Body of pancreas (tissue), 4 donors: ENCODE measurements at regions not wholly inside any gene's neighbourhood (a gene's known extent, or its start where the extent isn't known, plus 50 kb on each side); places are given as distances from the start of the nearest gene placed in this dataset.

Experiments
- ATAC-seq: fragments of 150-250 bp; one replicate; pipeline ENCODE4 v1.9.1; 2016
- DNase-seq, 4 donors: peaks; one replicate each; pipeline ENCODE4 v3.0.0-alpha.2; 2019
- H3K27ac ChIP-seq, 4 donors: fragments of 200-600 bp; sonication (generic); 1 replicate in 3 of 4; 2 replicates in 1 of 4; pipeline versions ENCODE4 v1.5.1 to v1.6.1; 2016 to 2019; ENCODE audit warnings: mild to moderate bottlenecking in 1 of 4, mixed read lengths in 1 of 4, moderate library complexity in 1 of 4
- H3K27me3 ChIP-seq, 2 donors: fragments of 200-600 bp; sonication (generic); one replicate each; pipeline ENCODE4 v1.6.0; 2016; ENCODE audit warnings: mild to moderate bottlenecking in 1 of 2
- H3K36me3 ChIP-seq, 2 donors: fragments of 200-600 bp; sonication (generic); replicated peaks in 1 of 2; 2 replicates each; pipeline ENCODE4 v1.5.1; 2016; ENCODE audit warnings: low read depth in 2 of 2; ENCODE audit not compliant: insufficient read depth in 1 of 2
- H3K4me1 ChIP-seq: fragments of 200-600 bp; sonication (generic); one replicate; pipeline ENCODE4 v1.6.0; 2016
- H3K4me3 ChIP-seq, 2 donors: fragments of 200-600 bp; sonication (generic); 1 replicate in 1 of 2; 2 replicates in 1 of 2; pipeline ENCODE4 v1.5.1; 2016 to 2019
- H3K9me3 ChIP-seq, 3 donors: fragments of 200-600 bp; sonication (generic); 1 replicate in 2 of 3; 2 replicates in 1 of 3; pipeline ENCODE4 v1.5.1; 2016
- POLR2A ChIP-seq, 3 donors: fragments of 450-650 bp; IDR thresholded peaks; one replicate each; pipeline ENCODE4 v1.6.1; 2016; ENCODE audit warnings: antibody characterized with exemption in 3 of 3, mild to moderate bottlenecking in 2 of 3
- WGBS, 2 donors: methylation state at CpG; one replicate each; pipeline ENCODE4 v1.1.5; 2017; 5-methylcytosine and 5-hydroxymethylcytosine counted together
- intact Hi-C: fragments of 100-400 bp; cut with DNase I; formaldehyde crosslinking; loops from one replicate; pipeline ENCODE4 v1.15.1; 2023
- TF ChIP-seq, protein P1 (sequence below), 7 experiments: fragments of 450-650 bp in 4 of 7; fragments of 200-600 bp in 3 of 7; sonication (generic) in 3 of 7; IDR thresholded peaks; one replicate each; pipeline ENCODE4 v1.5.1; 2016 to 2019; ENCODE audit warnings: antibody characterized with exemption in 7 of 7

DNA sequence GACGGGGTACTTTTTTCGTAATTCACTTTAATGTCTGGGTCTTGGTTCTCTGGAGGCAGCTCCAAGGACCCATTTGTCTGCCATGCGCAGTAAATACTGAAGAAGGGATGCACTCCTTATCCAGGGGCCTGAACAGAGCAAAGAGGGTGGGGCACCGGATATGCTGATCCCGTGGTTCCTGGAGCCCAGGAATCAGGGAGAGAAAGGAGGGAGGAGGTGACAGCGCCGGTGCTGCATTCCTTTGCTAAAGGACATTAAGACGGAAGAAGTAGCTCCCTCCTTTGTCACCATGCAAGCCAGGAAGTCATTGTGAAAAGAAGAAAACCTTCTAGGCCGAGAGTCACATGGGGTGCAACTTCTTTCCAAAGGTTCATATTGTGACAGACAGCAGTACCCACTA is 1057.7 kb downstream of the VRK1 start:
- TF ChIP-seq POLR2A (IDR thresholded peaks at IDR 0.05), result no peak
- TF ChIP-seq, protein P1, sequence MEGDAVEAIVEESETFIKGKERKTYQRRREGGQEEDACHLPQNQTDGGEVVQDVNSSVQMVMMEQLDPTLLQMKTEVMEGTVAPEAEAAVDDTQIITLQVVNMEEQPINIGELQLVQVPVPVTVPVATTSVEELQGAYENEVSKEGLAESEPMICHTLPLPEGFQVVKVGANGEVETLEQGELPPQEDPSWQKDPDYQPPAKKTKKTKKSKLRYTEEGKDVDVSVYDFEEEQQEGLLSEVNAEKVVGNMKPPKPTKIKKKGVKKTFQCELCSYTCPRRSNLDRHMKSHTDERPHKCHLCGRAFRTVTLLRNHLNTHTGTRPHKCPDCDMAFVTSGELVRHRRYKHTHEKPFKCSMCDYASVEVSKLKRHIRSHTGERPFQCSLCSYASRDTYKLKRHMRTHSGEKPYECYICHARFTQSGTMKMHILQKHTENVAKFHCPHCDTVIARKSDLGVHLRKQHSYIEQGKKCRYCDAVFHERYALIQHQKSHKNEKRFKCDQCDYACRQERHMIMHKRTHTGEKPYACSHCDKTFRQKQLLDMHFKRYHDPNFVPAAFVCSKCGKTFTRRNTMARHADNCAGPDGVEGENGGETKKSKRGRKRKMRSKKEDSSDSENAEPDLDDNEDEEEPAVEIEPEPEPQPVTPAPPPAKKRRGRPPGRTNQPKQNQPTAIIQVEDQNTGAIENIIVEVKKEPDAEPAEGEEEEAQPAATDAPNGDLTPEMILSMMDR (IDR thresholded peaks at IDR 0.05), result no peak
- no peak overlapping the region for H3K27ac ChIP-seq
- ATAC-seq (no peak), DNase-seq (no peak)
- no peak overlapping the region for H3K4me3 ChIP-seq
- intact Hi-C loops, result no loop called here
- no peaks in the 10 kb centered on the region for H3K27me3 ChIP-seq
- H3K9me3 ChIP-seq, result no peaks in the 10 kb centered on the region
- H3K4me1 ChIP-seq, result no peaks in the 10 kb centered on the region
- 44 to 48% methylated on average over 9 of the region's 9 CpGs for WGBS, 2 donors
- H3K36me3 ChIP-seq, result no peaks in the 10 kb centered on the region

DNA sequence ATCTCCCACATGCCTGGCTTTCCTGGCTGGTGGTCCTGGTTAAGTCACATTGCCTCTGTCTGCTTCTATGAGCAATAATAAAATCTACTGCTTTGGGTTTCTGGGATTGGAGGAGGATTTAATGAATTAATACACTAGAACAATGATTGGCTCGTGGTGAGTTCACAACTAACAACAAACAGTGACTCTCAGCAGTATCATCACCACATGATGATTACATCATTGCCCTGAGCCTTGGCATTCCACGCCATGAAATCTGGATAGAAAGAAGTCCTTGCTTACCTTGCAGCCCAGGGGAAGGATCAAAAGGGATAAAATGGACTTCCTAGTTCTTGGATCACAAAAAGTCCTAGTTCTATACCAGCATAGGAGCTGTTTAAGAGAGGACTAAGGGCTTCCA is 1069.0 kb downstream of the VRK1 start:
- 33 to 47% methylated on average over 2 of the region's 2 CpGs for WGBS, 2 donors
- intact Hi-C loops, result no loop called here
- DNase-seq, result no peak
- H3K9me3 ChIP-seq, result no peaks in the 10 kb centered on the region
- H3K27ac ChIP-seq, result no peak overlapping the region
- H3K4me3 ChIP-seq, result no peak overlapping the region
- H3K27me3 ChIP-seq, result no peaks in the 10 kb centered on the region
- no peaks in the 10 kb centered on the region for H3K4me1 ChIP-seq
- no peak for ATAC-seq
- no peak for TF ChIP-seq POLR2A (IDR thresholded peaks at IDR 0.05)
- TF ChIP-seq, protein P1 (IDR thresholded peaks at IDR 0.05), result no peak
- no peaks in the 10 kb centered on the region for H3K36me3 ChIP-seq

DNA sequence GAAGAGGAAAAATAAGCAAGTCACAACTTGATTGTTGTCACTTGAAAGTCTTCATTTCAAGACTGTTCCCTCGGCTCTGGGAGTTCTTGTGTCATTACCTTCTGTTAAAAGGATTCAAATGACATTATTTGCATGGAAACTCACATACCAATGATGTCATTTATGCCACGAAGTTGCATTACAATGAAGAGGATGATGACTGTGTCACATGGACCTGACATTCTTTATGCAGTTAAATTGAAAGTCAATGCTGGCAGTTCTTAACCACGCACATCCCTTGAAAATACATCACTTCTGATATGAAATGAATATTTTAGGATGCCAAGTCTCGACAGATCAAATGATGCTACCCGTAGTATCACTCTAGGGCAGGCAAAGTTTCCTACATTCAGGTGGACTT is 1069.5 kb downstream of the VRK1 start:
- Histone ChIP-seq H3K27me3 (no peaks in the 10 kb centered on the region), H3K4me1 (no peaks in the 10 kb centered on the region), H3K4me3 (no peak overlapping the region), H3K27ac (no peak overlapping the region), H3K36me3 (no peaks in the 10 kb centered on the region), H3K9me3 (no peaks in the 10 kb centered on the region)
- 36 to 42% methylated on average over 5 of the region's 5 CpGs for WGBS, 2 donors
- intact Hi-C loops, result no loop called here
- ATAC-seq (no peak), DNase-seq (no peak)
- TF ChIP-seq POLR2A (IDR thresholded peaks at IDR 0.05), result no peak
- TF ChIP-seq, protein P1 (IDR thresholded peaks at IDR 0.05), result no peak

DNA sequence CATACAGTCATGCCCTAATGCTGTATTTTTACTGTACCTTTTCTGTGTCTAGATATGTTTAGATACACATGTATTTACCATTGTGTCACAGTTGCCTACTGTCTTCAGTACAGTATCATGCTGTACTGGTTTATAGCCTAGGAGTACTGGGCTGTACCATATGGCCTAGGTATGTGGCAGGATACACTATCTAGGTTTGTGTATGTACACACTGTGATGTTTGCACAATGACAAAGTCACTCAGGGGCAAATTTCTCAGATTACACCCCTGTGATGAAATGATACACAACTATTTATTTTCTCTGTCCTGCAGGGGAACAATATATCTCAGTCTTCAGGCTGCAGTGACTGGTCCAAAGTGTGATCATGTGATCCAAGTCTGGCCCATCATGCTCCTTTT is 1076.1 kb downstream of the VRK1 start:
- Histone ChIP-seq H3K9me3 (no peaks in the 10 kb centered on the region), H3K4me1 (no peaks in the 10 kb centered on the region), H3K4me3 (no peak overlapping the region), H3K27ac (no peak overlapping the region), H3K27me3 (no peaks in the 10 kb centered on the region), H3K36me3 (no peaks in the 10 kb centered on the region)
- intact Hi-C loops, result no loop called here
- TF ChIP-seq, protein P1 (IDR thresholded peaks at IDR 0.05), result no peak
- TF ChIP-seq POLR2A (IDR thresholded peaks at IDR 0.05), result no peak
- ATAC-seq (no peak), DNase-seq (no peak)

DNA sequence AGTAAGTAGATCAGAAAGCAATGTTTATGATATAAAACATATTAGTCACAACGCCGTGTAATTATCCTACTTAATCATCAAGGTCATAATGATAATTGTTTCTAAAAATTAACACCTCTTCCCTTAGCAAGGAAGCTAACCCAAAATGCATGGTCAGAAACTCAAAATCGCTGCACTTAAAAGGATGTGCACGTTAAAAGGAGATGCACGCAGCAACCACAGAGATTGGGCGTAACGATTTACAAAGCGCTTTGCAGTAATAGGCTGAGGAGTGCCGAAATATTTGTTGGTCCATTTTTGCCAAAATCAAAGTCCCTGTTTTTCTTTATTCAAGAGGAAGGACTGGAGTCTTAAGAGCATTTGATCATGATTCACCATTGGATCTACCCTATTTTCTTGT is 1077.2 kb downstream of the VRK1 start:
- no peaks in the 10 kb centered on the region for H3K9me3 ChIP-seq
- ATAC-seq (no peak), DNase-seq (no peak)
- H3K27me3 ChIP-seq, result no peaks in the 10 kb centered on the region
- H3K36me3 ChIP-seq, result no peaks in the 10 kb centered on the region
- TF ChIP-seq, protein P1 (IDR thresholded peaks at IDR 0.05), result no peak
- no peak for TF ChIP-seq POLR2A (IDR thresholded peaks at IDR 0.05)
- H3K27ac ChIP-seq, result no peak overlapping the region
- H3K4me3 ChIP-seq, result no peak overlapping the region
- intact Hi-C loops, result no loop called here
- WGBS, 2 donors, result 76 to 84% methylated on average over 9 of the region's 9 CpGs
- H3K4me1 ChIP-seq, result no peaks in the 10 kb centered on the region
